K562 (cell line): ENCODE measurements at regions not wholly inside any gene's neighbourhood (a gene's known extent, or its start where the extent isn't known, plus 50 kb on each side); places are given as distances from the start of the nearest gene placed in this dataset.

Experiments used
- ATAC-seq: fragments of 200-7000 bp; cut with Tn5 transposase; 3 replicates; pipeline ENCODE4 v1.9.1; 2020; ENCODE audit warnings: moderate library complexity
- BruUV-seq: library from RNA; stranded (reverse); fragments of 400-500 nt; replicated peaks from 2 replicates; lab custom pipeline; 2021; lab: Mats Ljungman, UMichigan
- CTCF ChIA-PET: fragments of 300-600 bp; formaldehyde crosslinking; extraction: SDS; loops from one replicate; lab custom pipeline; 2021; ENCODE audit warnings: low intra/inter-chr PET ratio; lab: Yijun Ruan, JAX
- POLR2A ChIA-PET: fragments of 300-600, 350-650 bp; sonication (Branson Sonifier 250); formaldehyde crosslinking; extraction: SDS; loops from one replicate; lab custom pipeline; 2021; ENCODE audit warnings: antibody characterized with exemption, inconsistent platforms; lab: Yijun Ruan, JAX
- DNase-seq, 4 experiments: peaks; one replicate each; pipeline versions ENCODE4 v3.0.0 to v3.0.0-alpha.2; 2011 to 2018; ENCODE audit warnings: low spot score in 3 of 4, mixed read lengths in 3 of 4; ENCODE audit errors: extremely low read depth in 1 of 4
- FAIRE-seq: peaks from 2 replicates; lab custom pipeline; 2011; peaks lifted over from hg19 to GRCh38; lab: Jason Lieb, UNC
- H2AFZ ChIP-seq: 2 replicates; pipeline ENCODE4 v1.6.0; 2011; ENCODE audit warnings: low read depth, low read length, control low read depth, inconsistent platforms
- H3K27ac ChIP-seq: fragments of 200-600 bp; 3 replicates; pipeline ENCODE4 v1.8.0; 2011; ENCODE audit warnings: low read depth, mild to moderate bottlenecking, control low read depth, inconsistent platforms, low read length, moderate library complexity, mixed read lengths; ENCODE audit errors: extremely low read depth
- H3K27me3 ChIP-seq, 2 experiments: fragments of 300-600 bp in 1 of 2; 2 replicates in 1 of 2; 3 replicates in 1 of 2; pipeline versions ENCODE4 v1.6.0 to v1.8.0; 2011; ENCODE audit warnings: inconsistent platforms in 2 of 2, low read length in 2 of 2, mild to moderate bottlenecking in 1 of 2, mixed read lengths in 1 of 2, moderate library complexity in 1 of 2; ENCODE audit not compliant: control insufficient read depth in 2 of 2, insufficient read depth in 2 of 2
- H3K36me3 ChIP-seq: fragments of 300-600 bp; 3 replicates; pipeline ENCODE4 v1.8.0; 2011; ENCODE audit warnings: mild to moderate bottlenecking, low read length, inconsistent platforms; ENCODE audit not compliant: control insufficient read depth, insufficient read depth
- H3K4me1 ChIP-seq, 2 experiments: fragments of 200-600 bp in 1 of 2; replicated peaks in 1 of 2; 2 replicates in 1 of 2; 3 replicates in 1 of 2; pipeline versions ENCODE4 v1.5.1 to v1.8.0; 2011; ENCODE audit warnings: inconsistent platforms in 2 of 2, low read length in 2 of 2, mild to moderate bottlenecking in 1 of 2, mixed read lengths in 1 of 2, moderate library complexity in 1 of 2; ENCODE audit not compliant: control insufficient read depth in 2 of 2, insufficient read depth in 2 of 2
- H3K4me2 ChIP-seq: 2 replicates; pipeline ENCODE4 v1.6.1; 2011; ENCODE audit warnings: low read length, control low read depth, inconsistent platforms, mixed read lengths; ENCODE audit not compliant: insufficient read depth
- H3K4me3 ChIP-seq: fragments of 200-600 bp; sonication (generic), shearing (Covaris generic); 2 replicates; pipeline ENCODE4 v1.5.1; 2016; ENCODE audit warnings: control low read depth, inconsistent platforms
- H3K79me2 ChIP-seq: fragments of 200-600 bp; 3 replicates; pipeline ENCODE4 v1.8.0; 2011; ENCODE audit warnings: low read length, inconsistent platforms; ENCODE audit not compliant: control insufficient read depth, insufficient read depth
- H3K9ac ChIP-seq, 2 experiments: 2 replicates each; pipeline versions ENCODE4 v1.6.0 to v1.6.1; 2011; ENCODE audit warnings: low read depth in 2 of 2, low read length in 2 of 2, control low read depth in 1 of 2, inconsistent platforms in 1 of 2, mild to moderate bottlenecking in 1 of 2, mixed read lengths in 1 of 2; ENCODE audit not compliant: insufficient read depth in 1 of 2
- H3K9me1 ChIP-seq: one replicate; pipeline ENCODE4 v1.6.0; 2011; ENCODE audit warnings: inconsistent platforms, mild to moderate bottlenecking, low read length, moderate library complexity; ENCODE audit not compliant: control insufficient read depth, insufficient read depth
- H3K9me3 ChIP-seq: replicated peaks from 2 replicates; pipeline ENCODE4 v1.5.1; 2011; ENCODE audit warnings: low read depth, low read length, inconsistent platforms; ENCODE audit not compliant: control insufficient read depth, insufficient read depth
- H4K20me1 ChIP-seq: replicated peaks from 2 replicates; pipeline ENCODE4 v1.6.1; 2011; ENCODE audit warnings: low read length, inconsistent platforms, mixed read lengths; ENCODE audit not compliant: control insufficient read depth, insufficient read depth
- ADNP ChIP-seq: fragments of 200-800 bp; sonication (Bioruptor generic); IDR thresholded peaks from 2 replicates; pipeline ENCODE4 v1.6.1; 2016; ENCODE audit warnings: missing genetic modification characterization, missing compliant biosample characterization
- C11orf30 ChIP-seq: fragments of 450-650 bp; IDR thresholded peaks from 2 replicates; pipeline ENCODE4 v1.6.1; 2016; ENCODE audit warnings: low read depth, mild to moderate bottlenecking
- CHD1 ChIP-seq: fragments of 200-600 bp; sonication (generic); IDR thresholded peaks from one replicate; pipeline ENCODE4 v1.6.1; 2012; ENCODE audit warnings: mild to moderate bottlenecking, moderate library complexity, low read length, inconsistent platforms
- ETV1 ChIP-seq: fragments of 450-650 bp; conservative IDR thresholded peaks from 2 replicates; pipeline ENCODE4 v1.6.1; 2016; ENCODE audit warnings: missing genetic modification characterization, control low read depth, low read depth, missing compliant biosample characterization
- HDAC2 ChIP-seq: fragments of 450-650 bp; IDR thresholded peaks from 2 replicates; pipeline ENCODE4 v1.6.1; 2016; ENCODE audit warnings: mild to moderate bottlenecking
- MEIS2 ChIP-seq: fragments of 450-650 bp; IDR thresholded peaks from 2 replicates; pipeline ENCODE4 v1.6.1; 2014; ENCODE audit warnings: mild to moderate bottlenecking; ENCODE audit not compliant: partially characterized antibody
- NBN ChIP-seq: fragments of 450-650 bp; IDR thresholded peaks from 2 replicates; pipeline ENCODE4 v1.6.1; 2016; ENCODE audit warnings: low read depth, mild to moderate bottlenecking
- RBM25 ChIP-seq: fragments of 200-400 bp; formaldehyde crosslinking; IDR thresholded peaks from 2 replicates; pipeline ENCODE4 v1.6.1; 2018; ENCODE audit warnings: low read length, low read depth, moderate library complexity; ENCODE audit not compliant: severe bottlenecking
- RCOR1 ChIP-seq, 2 experiments: IDR thresholded peaks; 2 replicates each; pipeline ENCODE4 v1.6.1; 2012; ENCODE audit warnings: low read depth in 2 of 2, low read length in 2 of 2, borderline replicate concordance in 1 of 2, improper control_type of control experiment in 1 of 2
- SMARCA5 ChIP-seq: fragments of 450-650 bp; IDR thresholded peaks from 2 replicates; pipeline ENCODE4 v1.6.1; 2016
- SOX6 ChIP-seq: fragments of 450-650 bp; IDR thresholded peaks from 2 replicates; pipeline ENCODE4 v1.6.1; 2014; ENCODE audit warnings: mild to moderate bottlenecking
- SRSF9 ChIP-seq: fragments of 200-400 bp; formaldehyde crosslinking; IDR thresholded peaks from 2 replicates; pipeline ENCODE4 v1.6.1; 2017; ENCODE audit warnings: low read depth, low read length, borderline replicate concordance
- ZBTB49 ChIP-seq: sonication (generic); formaldehyde crosslinking; IDR thresholded peaks from 2 replicates; pipeline ENCODE4 v1.8.0; 2022; ENCODE audit warnings: missing genetic modification reagents, mild to moderate bottlenecking, borderline replicate concordance
- ZNF174 ChIP-seq: fragments of 250-450 bp; sonication (Bioruptor Pico); IDR thresholded peaks from 2 replicates; pipeline ENCODE4 v1.4.0; 2020; ENCODE audit warnings: mild to moderate bottlenecking
- WGBS: fragments of 100-300 bp; shearing (Covaris generic); methylation state at CpG from one replicate; pipeline ENCODE4 v1.1.6; 2016; ENCODE audit warnings: low coverage, mixed read lengths; ENCODE audit not compliant: insufficient coverage; ENCODE audit errors: missing lambda C conversion rate; 5-methylcytosine and 5-hydroxymethylcytosine counted together
- in situ Hi-C: fragments of 300-500 bp; cut with MboI; formaldehyde crosslinking; loops from 4 replicates; pipeline ENCODE4 v1.15.0; 2018; ENCODE audit warnings: inconsistent platforms, mixed read lengths
- intact Hi-C: fragments of 100-400 bp; cut with micrococcal nuclease; formaldehyde crosslinking; loops from 2 replicates; pipeline ENCODE4 v1.14.2; 2022
- TF ChIP-seq, protein P1 (sequence below): fragments of 450-650 bp; IDR thresholded peaks from 2 replicates; pipeline ENCODE4 v1.6.1; 2018; ENCODE audit warnings: mild to moderate bottlenecking, low read depth; ENCODE audit not compliant: partially characterized antibody
- TF ChIP-seq, protein P2 (sequence below): IDR thresholded peaks from 2 replicates; pipeline ENCODE4 v1.6.1; 2016; ENCODE audit warnings: missing genetic modification characterization, missing compliant biosample characterization

DNA sequence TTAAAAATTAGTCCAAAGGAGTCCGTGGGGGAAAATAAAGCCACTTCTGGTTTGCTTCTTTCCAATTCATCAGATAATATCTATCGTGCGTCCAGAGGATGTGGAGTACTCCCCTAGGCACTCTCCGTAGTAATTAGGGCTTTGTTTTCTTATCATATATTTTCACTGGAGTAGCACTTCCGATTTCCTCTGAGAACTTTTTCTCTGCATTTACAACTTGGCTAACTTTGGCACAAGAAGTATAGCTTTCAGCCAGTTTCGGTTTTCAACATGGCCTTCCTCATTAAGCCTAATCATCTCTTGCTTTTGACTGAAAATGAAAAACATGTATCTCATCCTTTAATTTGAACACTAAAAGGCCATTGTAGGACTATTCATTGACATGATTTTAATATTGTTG, 80.5 kb downstream of the CASP3 start:
- Histone ChIP-seq H3K27me3 (peaks cover 0 to 14% of the 10 kb centered on the region in 2 experiments; a peak in 1 of 5 replicates), H3K27ac (no peak overlapping the region), H3K9me1 (no peaks in the 10 kb centered on the region), H3K4me3 (no peak overlapping the region), H3K4me1 (no peaks in the 10 kb centered on the region; a peak in 2 of 5 replicates), H3K9me3 (no peaks in the 10 kb centered on the region), H3K36me3 (no peaks in the 10 kb centered on the region), H3K9ac (no peak overlapping the region), H3K79me2 (no peaks in the 10 kb centered on the region), H2AFZ (peak overlapping the region; percentile 70; the same call in 1 of the 2 replicates), H3K4me2 (no peak overlapping the region; the same call in 1 of the 2 replicates), H4K20me1 (no peaks in the 10 kb centered on the region)
- POLR2A ChIA-PET, result no interaction called here
- FAIRE-seq (no peak), ATAC-seq (0 out of 3 replicates have a peak, but pooled peaks have one; percentile 33), DNase-seq (no peak)
- 5% methylated on average over 6 of the region's 6 CpGs for WGBS
- intact Hi-C loops (no loop called here), in situ Hi-C loops (no loop called here)
- no TSS peak for BruUV-seq
- CTCF ChIA-PET, result no interaction called here
- TF ChIP-seq RCOR1 (IDR thresholded peaks at IDR 0.05; ENCODE audit: borderline replicate concordance in 1 of 2, low read depth in 2 of 2, low read length in 2 of 2) (0 out of 4 replicates have a peak, but pooled peaks of 1 of the 2 experiments have one; percentile 14), MEIS2 (no peak), SOX6 (peak; percentile 50; the same call in 1 of the 2 replicates), RBM25 (no peak), ZBTB49 (CRISPR knock-in tag) (no peak), ADNP (tag) (no peak), SRSF9 (no peak), SMARCA5 (no peak), ETV1 (peak; percentile 55; the same call in 1 of the 2 replicates), NBN (no peak), HDAC2 (no peak), ZNF174 (CRISPR knock-in tag) (no peak), C11orf30 (no peak), CHD1 (no peak)
- TF ChIP-seq, protein P1, sequence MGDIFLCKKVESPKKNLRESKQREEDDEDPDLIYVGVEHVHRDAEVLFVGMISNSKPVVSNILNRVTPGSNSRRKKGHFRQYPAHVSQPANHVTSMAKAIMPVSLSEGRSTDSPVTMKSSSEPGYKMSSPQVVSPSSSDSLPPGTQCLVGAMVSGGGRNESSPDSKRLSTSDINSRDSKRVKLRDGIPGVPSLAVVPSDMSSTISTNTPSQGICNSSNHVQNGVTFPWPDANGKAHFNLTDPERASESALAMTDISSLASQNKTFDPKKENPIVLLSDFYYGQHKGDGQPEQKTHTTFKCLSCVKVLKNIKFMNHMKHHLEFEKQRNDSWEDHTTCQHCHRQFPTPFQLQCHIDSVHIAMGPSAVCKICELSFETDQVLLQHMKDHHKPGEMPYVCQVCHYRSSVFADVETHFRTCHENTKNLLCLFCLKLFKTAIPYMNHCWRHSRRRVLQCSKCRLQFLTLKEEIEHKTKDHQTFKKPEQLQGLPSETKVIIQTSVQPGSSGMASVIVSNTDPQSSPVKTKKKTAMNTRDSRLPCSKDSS, result no peak
- TF ChIP-seq, protein P2, sequence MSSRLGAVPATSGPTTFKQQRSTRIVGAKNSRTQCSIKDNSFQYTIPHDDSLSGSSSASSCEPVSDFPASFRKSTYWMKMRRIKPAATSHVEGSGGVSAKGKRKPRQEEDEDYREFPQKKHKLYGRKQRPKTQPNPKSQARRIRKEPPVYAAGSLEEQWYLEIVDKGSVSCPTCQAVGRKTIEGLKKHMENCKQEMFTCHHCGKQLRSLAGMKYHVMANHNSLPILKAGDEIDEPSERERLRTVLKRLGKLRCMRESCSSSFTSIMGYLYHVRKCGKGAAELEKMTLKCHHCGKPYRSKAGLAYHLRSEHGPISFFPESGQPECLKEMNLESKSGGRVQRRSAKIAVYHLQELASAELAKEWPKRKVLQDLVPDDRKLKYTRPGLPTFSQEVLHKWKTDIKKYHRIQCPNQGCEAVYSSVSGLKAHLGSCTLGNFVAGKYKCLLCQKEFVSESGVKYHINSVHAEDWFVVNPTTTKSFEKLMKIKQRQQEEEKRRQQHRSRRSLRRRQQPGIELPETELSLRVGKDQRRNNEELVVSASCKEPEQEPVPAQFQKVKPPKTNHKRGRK, result no peak
